ENCODE measurements at regions not wholly inside any gene's neighbourhood (a gene's known extent, or its start where the extent isn't known, plus 50 kb on each side); places are given as distances from the start of the nearest gene placed in this dataset.
"Not testable (repeated sequence)": the region's sequence is repeated elsewhere in the genome, so short reads cannot be mapped to it uniquely, and the experiment has no call there.

DNA sequence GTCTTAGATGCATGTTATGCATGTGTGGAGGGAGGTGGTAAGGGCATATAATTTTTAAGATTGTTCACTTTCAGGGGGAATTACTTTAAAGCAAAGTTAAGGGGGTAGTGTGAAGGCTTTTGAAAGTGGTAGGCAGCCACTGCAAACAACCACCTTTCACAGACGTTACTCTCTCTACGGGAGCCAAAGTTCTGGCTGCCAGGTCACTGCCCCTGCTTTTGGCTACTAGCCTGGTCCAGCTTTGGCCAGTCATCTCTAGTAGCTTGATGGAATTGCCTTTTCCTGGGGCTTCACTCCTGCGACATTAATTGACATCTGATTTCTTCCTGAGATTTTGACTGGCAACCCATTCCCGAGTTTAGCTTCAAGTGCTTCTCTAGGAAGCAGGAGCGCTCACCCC lies 397.5 kb downstream of the CDH11 start:
- DNase-seq (ENCODE audit: low read depth), result no peak

DNA sequence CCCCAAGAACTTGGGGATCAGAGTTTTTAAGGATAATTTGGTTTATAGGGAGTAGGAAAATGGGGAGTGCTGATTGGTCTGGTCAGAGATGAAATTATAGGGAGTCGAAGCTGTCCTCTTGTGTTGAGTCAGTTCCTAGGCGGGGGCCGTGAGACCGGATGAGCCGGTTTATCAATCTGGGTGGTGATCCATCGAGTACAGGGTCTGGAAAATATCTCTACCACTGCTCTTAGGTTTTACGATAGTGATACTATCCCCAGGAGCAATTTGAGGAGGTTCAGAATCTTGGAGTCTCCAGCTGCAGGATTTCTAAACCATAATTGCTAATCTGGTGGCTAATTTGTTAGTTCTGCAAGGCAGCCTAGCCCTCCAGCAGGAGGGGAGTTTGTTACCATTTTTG lies 403.4 kb downstream of the CDH11 start:
- no peak for DNase-seq (ENCODE audit: low read depth)

GRCh38 chr16:64717871-64718270 lies 404.0 kb downstream of the CDH11 start:
- DNase-seq (ENCODE audit: low read depth), result no peak

DNA sequence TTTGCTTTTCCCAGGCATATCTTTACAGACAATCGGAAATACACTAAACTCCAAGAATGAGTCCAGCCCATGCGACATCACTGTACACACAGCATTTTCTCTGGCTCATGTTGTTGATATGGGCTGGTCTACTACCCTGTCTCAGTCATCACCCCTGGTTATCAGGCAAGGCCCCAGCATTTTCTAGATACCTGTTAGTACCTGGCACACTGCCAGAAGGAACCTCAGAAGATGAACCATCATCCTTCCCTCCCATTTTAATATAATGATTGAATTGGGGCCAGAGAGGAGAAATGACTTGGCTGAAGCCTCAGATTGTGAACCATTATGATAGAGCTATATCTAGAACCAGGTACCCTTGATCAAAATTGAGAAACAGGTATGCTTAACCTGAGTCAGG lies 406.2 kb downstream of the CDH11 start:
- no peak for DNase-seq (ENCODE audit: low read depth)

DNA sequence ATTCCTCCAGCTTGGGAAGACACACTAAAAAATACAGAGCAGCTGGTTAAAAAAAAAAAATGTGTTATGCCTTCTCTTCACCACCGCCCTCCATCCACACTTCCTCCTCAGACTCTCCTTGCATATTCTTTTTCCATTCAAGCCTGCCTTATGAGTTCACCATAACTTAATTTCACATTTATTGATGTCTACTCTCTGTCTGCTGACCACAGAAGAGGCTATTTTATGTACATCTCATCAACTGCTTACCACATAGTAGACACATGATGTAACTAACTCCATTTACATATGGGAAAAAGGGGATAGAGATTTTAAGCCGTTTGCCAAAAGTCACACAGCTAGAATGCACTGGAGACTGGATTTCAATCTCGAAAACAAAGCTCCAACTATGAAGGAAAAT lies 409.8 kb downstream of the CDH11 start:
- no peak for DNase-seq (ENCODE audit: low read depth)

- no peak for DNase-seq (ENCODE audit: low read depth)
These were observed 410.3 kb downstream of the CDH11 start for GRCh38 chr16:64711596-64711995.

GRCh38 chr16:64711026-64711425 lies 410.8 kb downstream of the CDH11 start:
- DNase-seq (ENCODE audit: low read depth), result no peak

GRCh38 chr16:64705443-64705842 lies 416.4 kb downstream of the CDH11 start:
- no peak for DNase-seq (ENCODE audit: low read depth)

DNA sequence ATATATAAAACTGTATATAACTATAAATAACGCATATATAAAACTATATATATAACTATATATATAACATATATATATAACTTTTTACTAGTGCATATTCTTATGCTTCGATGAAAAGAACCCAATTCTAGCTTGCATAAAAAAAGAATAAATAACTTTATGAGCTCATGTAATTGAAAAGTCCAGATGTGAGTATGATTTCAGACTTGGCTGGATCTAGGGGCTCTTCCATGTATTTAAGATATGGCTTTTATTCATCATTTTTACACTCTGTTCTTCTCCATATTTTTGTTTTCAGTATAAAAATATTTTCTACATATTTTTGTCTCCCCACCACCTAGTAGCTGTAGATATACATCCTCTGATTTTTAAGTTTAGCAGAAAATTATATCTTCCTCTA lies 417.5 kb downstream of the CDH11 start:
- no peak for DNase-seq (ENCODE audit: low read depth)

GRCh38 chr16:64702415-64702814 lies 419.4 kb downstream of the CDH11 start:
- DNase-seq (ENCODE audit: low read depth), result no peak

DNA sequence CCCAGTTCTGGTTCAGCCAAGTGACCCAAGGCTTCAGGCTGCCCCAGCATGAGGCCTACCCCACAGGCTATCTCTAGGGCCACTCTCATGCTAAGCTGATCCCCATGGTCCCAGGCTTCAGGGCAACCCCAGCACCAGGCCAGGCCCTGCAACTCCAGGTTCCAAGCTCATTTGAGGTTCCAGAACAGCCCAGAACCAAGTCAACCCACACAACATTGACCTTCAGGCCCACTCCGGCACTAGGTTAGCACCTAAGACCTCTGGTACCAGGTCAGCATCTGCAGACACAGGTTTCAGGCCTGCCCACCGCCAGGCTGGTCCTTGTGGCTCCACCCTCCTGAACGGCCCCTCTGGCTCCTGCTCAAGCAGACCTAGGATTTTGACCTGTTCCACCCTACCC lies 421.2 kb downstream of the CDH11 start:
- no peak for DNase-seq (ENCODE audit: low read depth)

DNA sequence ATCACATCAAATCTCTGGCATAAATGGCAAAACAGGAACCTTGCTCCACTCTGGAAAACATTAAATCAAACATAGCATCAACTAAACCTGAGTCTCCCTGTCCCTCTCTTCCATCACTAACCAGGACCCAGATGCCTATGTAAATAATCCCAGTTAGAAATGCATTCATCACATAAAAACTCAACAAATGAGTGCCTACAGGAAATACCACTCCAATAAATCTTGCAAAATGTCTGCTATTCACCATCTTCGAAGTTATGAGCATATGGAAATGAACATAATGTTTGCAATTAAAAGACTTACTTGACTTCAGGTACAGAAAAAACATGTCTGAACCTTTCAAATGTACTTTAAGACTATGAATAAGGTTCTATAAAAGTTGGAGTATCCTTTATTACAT lies 425.0 kb downstream of the CDH11 start:
- no peak for DNase-seq (ENCODE audit: low read depth)

GRCh38 chr16:64695684-64696083 lies 426.2 kb downstream of the CDH11 start:
- DNase-seq (ENCODE audit: low read depth), result peak; percentile 33

GRCh38 chr16:64693946-64694345 lies 427.9 kb downstream of the CDH11 start:
- no peak for DNase-seq (ENCODE audit: low read depth)

- DNase-seq (ENCODE audit: low read depth), result no peak
These were observed 434.1 kb downstream of the CDH11 start for GRCh38 chr16:64687786-64688185.

DNA sequence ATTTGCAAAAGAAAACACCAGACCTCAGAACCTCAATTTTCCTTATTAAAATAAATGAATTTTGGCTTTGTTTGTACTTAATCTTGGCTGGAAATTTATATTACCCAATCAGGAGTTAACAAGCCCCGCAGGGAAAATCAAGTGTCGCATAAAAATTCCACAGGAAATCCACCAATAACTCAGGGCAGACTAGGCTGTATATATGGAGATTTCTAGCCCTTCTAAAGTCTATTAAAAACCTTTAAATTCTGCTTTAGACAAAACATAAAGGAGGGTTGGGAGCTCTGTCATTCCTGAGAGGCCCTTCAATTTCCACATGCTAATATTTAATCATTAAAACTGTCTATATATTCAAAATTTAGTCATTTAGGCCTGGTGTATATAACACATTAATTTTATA lies 434.7 kb downstream of the CDH11 start:
- DNase-seq (ENCODE audit: low read depth), result no peak

DNA sequence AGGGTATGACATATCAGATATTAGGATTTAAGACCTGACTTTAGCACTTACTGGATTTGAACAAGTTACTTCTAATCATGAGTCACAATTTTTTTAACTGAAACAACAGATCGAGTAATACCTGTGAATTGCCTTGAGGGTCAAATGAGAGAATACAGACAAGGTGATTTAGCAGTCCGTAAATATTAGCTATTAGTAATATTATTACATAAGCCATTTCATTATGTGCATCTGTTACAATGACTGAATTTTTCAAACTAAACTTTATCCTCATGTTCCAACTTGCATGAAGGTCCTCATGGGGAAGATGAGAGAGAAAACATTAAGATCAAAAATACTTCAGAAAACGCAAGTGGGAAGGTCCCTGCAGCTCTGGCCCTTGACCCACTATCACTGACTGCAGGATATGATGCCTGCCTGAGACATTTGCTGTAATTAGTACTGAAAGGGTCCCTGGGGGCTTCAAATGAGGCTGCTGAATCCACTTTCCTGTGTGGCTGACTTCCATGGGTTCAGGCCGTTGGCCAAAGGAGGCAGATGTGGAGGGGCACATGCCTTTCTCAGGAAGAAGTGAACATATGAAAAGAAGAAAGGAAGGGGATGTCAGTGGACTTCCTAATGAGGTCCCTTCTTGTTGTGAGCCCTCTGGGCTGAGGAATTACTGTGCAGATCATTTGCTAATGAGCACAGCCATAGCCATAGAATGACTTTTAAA lies 441.7 kb downstream of the CDH11 start:
- DNase-seq (ENCODE audit: low read depth), result no peak

DNA sequence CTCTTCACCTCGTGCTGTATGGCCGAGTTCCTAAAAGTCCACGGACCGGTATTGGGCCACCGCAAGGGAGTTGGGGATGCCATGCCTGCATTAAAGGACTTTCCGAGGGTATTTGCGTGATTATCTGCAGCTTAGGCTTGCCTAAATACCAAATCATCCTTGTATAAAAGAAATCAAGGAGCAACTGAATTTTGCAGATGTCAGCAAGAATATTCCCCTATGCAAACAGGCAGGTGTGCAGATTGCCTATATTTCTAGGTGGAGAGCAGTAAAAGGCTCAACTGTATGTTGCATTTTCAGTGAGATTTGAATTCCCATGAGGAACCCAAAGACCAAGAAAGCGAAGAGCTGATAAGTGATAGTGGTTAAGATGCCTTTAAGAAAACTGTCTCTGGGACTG lies 452.3 kb downstream of the CDH11 start:
- DNase-seq (ENCODE audit: low read depth), result no peak

DNA sequence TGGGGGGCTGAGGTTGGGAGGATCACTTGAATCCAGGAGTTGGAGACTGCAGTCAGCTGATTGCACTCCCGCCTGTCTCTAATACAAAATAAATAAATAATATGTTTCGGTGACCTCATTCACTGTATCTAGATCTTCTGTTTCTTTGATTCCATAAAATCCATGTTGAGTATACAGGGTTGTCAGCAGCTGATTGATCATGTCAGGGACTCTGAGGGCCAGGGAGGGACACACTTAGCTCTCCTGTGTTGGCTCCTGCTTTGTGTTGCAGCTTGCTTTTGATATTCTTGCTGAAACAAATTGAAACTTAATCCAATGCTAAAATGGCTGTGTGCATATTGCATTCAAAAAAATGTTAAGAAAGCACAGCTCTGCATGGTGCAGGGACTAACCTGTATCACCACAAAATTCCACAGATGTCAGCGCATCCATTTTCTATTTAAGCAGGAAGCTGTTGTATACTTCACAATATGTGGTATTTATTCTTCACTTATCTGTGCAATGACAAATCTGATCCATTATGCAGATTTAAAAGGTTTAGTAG lies 454.5 kb downstream of the CDH11 start:
- DNase-seq (ENCODE audit: low read depth), result no peak

DNA sequence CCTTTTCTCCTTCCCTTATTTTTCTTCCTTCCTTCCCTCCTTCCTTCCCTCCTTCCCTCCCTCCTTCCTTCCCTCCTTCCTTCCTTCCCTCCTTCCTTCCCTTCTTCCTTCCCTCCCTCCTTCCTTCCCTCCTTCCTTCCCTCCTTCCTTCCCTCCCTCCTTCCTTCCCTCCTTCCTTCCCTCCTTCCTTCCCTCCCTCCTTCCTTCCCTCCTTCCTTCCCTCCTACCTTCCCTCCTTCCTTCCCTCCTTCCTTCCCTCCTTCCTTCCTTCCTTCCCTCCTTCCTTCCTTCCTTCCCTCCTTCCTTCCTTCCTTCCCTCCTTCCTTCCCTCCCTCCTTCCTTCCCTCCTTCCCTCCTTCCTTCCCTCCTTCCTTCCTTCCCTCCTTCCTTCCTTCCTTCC lies 459.6 kb downstream of the CDH11 start:
- DNase-seq (ENCODE audit: low read depth), result not testable (repeated sequence)

- DNase-seq (ENCODE audit: low read depth), result no peak
These were observed 462.0 kb downstream of the CDH11 start for GRCh38 chr16:64659866-64660265.

DNA sequence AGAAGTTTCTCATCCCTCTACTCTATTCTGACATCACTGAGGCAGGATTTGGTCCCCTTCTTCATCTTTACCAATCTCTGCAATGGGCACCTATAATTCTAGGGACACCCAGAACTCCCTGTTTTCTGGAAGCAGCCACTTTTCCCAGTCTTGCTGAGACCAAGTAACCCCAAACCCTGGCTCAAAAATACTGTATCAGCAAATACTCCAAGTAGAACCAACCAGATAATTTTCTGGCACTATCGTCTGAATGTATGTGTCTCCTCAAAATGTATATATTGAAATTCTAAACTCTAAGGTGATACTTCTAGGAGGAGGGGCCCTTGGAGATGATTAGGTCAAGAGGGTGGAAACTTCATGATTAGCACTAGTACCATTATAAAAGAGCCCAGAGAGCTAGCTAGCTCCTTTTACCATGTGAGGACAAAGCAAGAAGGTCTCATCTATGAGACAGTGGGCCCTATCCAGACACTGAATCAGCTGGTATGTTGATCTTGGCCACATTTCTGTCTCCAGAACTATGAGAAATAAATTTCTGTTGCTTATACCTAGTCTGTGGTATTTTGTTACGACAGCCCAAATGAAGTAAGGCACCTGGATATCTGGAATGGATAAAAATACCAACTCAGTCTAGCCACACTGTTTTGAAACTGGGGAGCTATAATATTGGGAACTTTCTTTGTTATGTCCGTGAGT lies 464.4 kb downstream of the CDH11 start:
- peak; percentile 3 for DNase-seq (ENCODE audit: low read depth)

GRCh38 chr16:64656471-64656870 lies 465.4 kb downstream of the CDH11 start:
- DNase-seq (ENCODE audit: low read depth), result no peak

DNA sequence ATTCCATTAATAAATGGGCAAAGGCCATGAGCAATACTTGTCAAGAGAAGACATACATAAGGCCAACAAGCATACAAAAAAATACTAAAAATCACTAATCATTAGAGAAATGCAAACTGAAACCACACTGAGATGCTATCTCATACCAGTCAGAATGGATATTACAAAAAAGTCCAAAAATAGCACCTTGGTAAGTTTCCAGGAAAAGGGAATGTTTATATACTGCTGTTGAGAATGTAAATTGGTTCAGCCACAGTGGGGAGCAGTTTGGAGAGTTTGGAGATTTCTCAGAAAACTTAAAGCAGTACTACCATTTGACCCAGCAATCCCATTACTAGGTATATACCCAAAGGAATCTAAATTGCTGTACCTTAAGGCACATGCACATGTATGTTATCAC lies 467.7 kb downstream of the CDH11 start:
- DNase-seq (ENCODE audit: low read depth), result no peak

Data from GM04503 (cell line).